HL-60 (cell line): ENCODE measurements at regions not wholly inside any gene's neighbourhood (a gene's known extent, or its start where the extent isn't known, plus 50 kb on each side); places are given as distances from the start of the nearest gene placed in this dataset.

Source experiments
- CTCF ChIP-seq: IDR thresholded peaks from one replicate; pipeline ENCODE4 v1.5.1; 2011; ENCODE audit warnings: low read length, control low read depth, inconsistent platforms; ENCODE audit not compliant: insufficient read depth
- GABPA ChIP-seq: IDR thresholded peaks from 2 replicates; pipeline ENCODE4 v1.6.1; 2012; ENCODE audit warnings: low read depth
- POLR2AphosphoS5 ChIP-seq: IDR thresholded peaks from 2 replicates; pipeline ENCODE4 v1.6.1; 2012; ENCODE audit warnings: low read depth
- REST ChIP-seq: IDR thresholded peaks from 2 replicates; pipeline ENCODE4 v1.6.1; 2012; ENCODE audit warnings: low read depth; ENCODE audit not compliant: insufficient replicate concordance
- SPI1 ChIP-seq: IDR thresholded peaks from 2 replicates; pipeline ENCODE4 v1.6.1; 2012; ENCODE audit warnings: low read depth, mild to moderate bottlenecking, borderline replicate concordance

GRCh38 chr17:63023049-63023448 lies 57.0 kb downstream of the TANC2 start:
- TF ChIP-seq CTCF (no peak), GABPA (no peak), POLR2AphosphoS5 (no peak), REST (no peak), SPI1 (no peak)
